B cell (primary cell): ENCODE measurements at regions not wholly inside any gene's neighbourhood (a gene's known extent, or its start where the extent isn't known, plus 50 kb on each side); places are given as distances from the start of the nearest gene placed in this dataset.

Source experiments
- ATAC-seq: fragments of 200-7000 bp; cut with Tn5 transposase; one replicate; pipeline ENCODE4 v1.10.0; 2021; ENCODE audit warnings: low read depth, mild to moderate bottlenecking, moderate number of reproducible peaks, moderate library complexity
- CTCF ChIA-PET: fragments of 350-600 bp; sonication (Branson Sonifier 250); formaldehyde crosslinking; loops from one replicate; lab custom pipeline; 2021; ENCODE audit warnings: antibody characterized with exemption, inconsistent platforms; lab: Charles Lee
- POLR2A ChIA-PET: fragments of 350-600 bp; sonication (Branson Sonifier 250); formaldehyde crosslinking; loops from one replicate; lab custom pipeline; 2021; ENCODE audit warnings: antibody characterized with exemption; lab: Charles Lee
- DNase-seq: peaks from one replicate; pipeline ENCODE4 v3.0.0; 2013
- H2AFZ ChIP-seq: 2 replicates; pipeline ENCODE4 v1.6.1; 2012; ENCODE audit warnings: mild to moderate bottlenecking, low read depth, low read length; ENCODE audit not compliant: insufficient read depth, poor library complexity, severe bottlenecking
- H3K27ac ChIP-seq, 2 donors: 1 replicate in 1 of 2; 2 replicates in 1 of 2; pipeline ENCODE4 v1.5.1; 2012 to 2013; ENCODE audit warnings: low read length in 2 of 2, mild to moderate bottlenecking in 2 of 2, moderate library complexity in 1 of 2
- H3K27me3 ChIP-seq, 4 experiments: fragments of 200-600 bp in 1 of 4; sonication (generic) in 1 of 4; replicated peaks in 1 of 4; 1 replicate in 2 of 4; 2 replicates in 2 of 4; pipeline versions ENCODE4 v1.6.1 to v1.7.0; 2013 to 2016; ENCODE audit warnings: low read length in 3 of 4, mild to moderate bottlenecking in 2 of 4, mixed read lengths in 1 of 4, moderate library complexity in 1 of 4; ENCODE audit not compliant: insufficient read depth in 4 of 4, control insufficient read depth in 3 of 4; ENCODE audit errors: control extremely low read depth in 1 of 4
- H3K36me3 ChIP-seq, 2 experiments: replicated peaks in 1 of 2; 1 replicate in 1 of 2; 2 replicates in 1 of 2; pipeline versions ENCODE4 v1.6.1 to v1.7.1; 2013; ENCODE audit warnings: low read length in 1 of 2; ENCODE audit not compliant: insufficient read depth in 2 of 2, control insufficient read depth in 1 of 2; ENCODE audit errors: control extremely low read depth in 1 of 2, extremely low read depth in 1 of 2
- H3K4me1 ChIP-seq, 2 donors: fragments of 200-600 bp in 1 of 2; sonication (generic) in 1 of 2; 1 replicate in 1 of 2; 2 replicates in 1 of 2; pipeline versions ENCODE4 v1.5.1 to v1.6.1; 2013 to 2017; ENCODE audit warnings: low read length in 2 of 2; ENCODE audit not compliant: control insufficient read depth in 2 of 2, insufficient read depth in 2 of 2
- H3K4me2 ChIP-seq: replicated peaks from 2 replicates; pipeline ENCODE3; 2012; ENCODE audit warnings: mild to moderate bottlenecking, low read depth, low read length; ENCODE audit not compliant: poor library complexity, severe bottlenecking
- H3K4me3 ChIP-seq, 5 experiments: fragments of 200-600 bp in 1 of 5; sonication (generic) in 1 of 5; 1 replicate in 3 of 5; 2 replicates in 2 of 5; pipeline versions ENCODE4 v1.5.1 to v1.7.0; 2011 to 2016; ENCODE audit warnings: low read length in 4 of 5, mild to moderate bottlenecking in 4 of 5, low read depth in 2 of 5, control low read depth in 1 of 5, moderate library complexity in 1 of 5; ENCODE audit not compliant: insufficient read depth in 1 of 5; ENCODE audit errors: control extremely low read depth in 1 of 5, extremely low read depth in 1 of 5
- H3K79me2 ChIP-seq: fragments of 200-600 bp; sonication (generic); one replicate; pipeline ENCODE4 v1.6.0; 2016; ENCODE audit warnings: low read length; ENCODE audit not compliant: control insufficient read depth, insufficient read depth
- H3K9ac ChIP-seq: fragments of 200-600 bp; sonication (generic); 2 replicates; pipeline ENCODE4 v1.6.1; 2017; ENCODE audit warnings: mild to moderate bottlenecking, low read length, moderate library complexity
- H3K9me3 ChIP-seq, 3 donors: one replicate each; pipeline versions ENCODE4 v1.6.1 to v1.7.1; 2013; ENCODE audit warnings: low read length in 2 of 3; ENCODE audit not compliant: control insufficient read depth in 2 of 3, insufficient read depth in 1 of 3; ENCODE audit errors: control extremely low read depth in 1 of 3
- H4K20me1 ChIP-seq: 2 replicates; pipeline ENCODE4 v1.6.0; 2012; ENCODE audit warnings: mild to moderate bottlenecking, low read length; ENCODE audit not compliant: insufficient read depth, control insufficient read depth, poor library complexity, severe bottlenecking
- H3K27ac Mint-ChIP-seq: one replicate; pipeline ENCODE4 v1.8.0; 2021; ENCODE audit warnings: mixed read lengths
- H3K27me3 Mint-ChIP-seq: one replicate; pipeline ENCODE4 v1.8.0; 2021; ENCODE audit warnings: mixed read lengths
- H3K4me1 Mint-ChIP-seq: one replicate; pipeline ENCODE4 v1.8.0; 2021; ENCODE audit warnings: mixed read lengths
- H3K4me3 Mint-ChIP-seq: one replicate; pipeline ENCODE4 v1.8.0; 2021; ENCODE audit warnings: mixed read lengths
- H3K9me3 Mint-ChIP-seq: one replicate; pipeline ENCODE4 v1.8.0; 2022; ENCODE audit warnings: mixed read lengths; ENCODE audit not compliant: insufficient read depth
- CTCF ChIP-seq: fragments of 200-600 bp; IDR thresholded peaks from one replicate; pipeline ENCODE4 v1.8.0; 2022; ENCODE audit warnings: antibody characterized with exemption, mild to moderate bottlenecking
- EZH2 ChIP-seq: IDR thresholded peaks from 2 replicates; pipeline ENCODE4 v1.6.1; 2012; ENCODE audit warnings: borderline replicate concordance, low read depth, mild to moderate bottlenecking, moderate library complexity, low read length; ENCODE audit not compliant: insufficient read depth, poor library complexity, severe bottlenecking
- WGBS: methylation state at CpG from one replicate; pipeline ENCODE4 v1.1.5; 2013; ENCODE audit warnings: missing lambda C conversion rate; ENCODE audit not compliant: insufficient coverage; 5-methylcytosine and 5-hydroxymethylcytosine counted together
- intact Hi-C: fragments of 100-400 bp; cut with micrococcal nuclease; formaldehyde crosslinking; loops from one replicate; pipeline ENCODE4 v1.10.0; 2022

- WGBS = 73% methylated on average over 2 of the region's 6 CpGs
- ChIA-PET POLR2A (no interaction called here), CTCF (no interaction called here)
- Histone ChIP-seq H3K4me2 (no peak overlapping the region), H3K36me3 (no peaks in the 10 kb centered on the region), H3K27ac (no peak overlapping the region), H3K4me3 (no peak overlapping the region), H3K27me3 (no peaks in the 10 kb centered on the region), H3K9ac (no peak overlapping the region), H2AFZ (no peak overlapping the region), H3K4me1 (no peaks in the 10 kb centered on the region), H4K20me1 (no peaks in the 10 kb centered on the region), H3K9me3 (peaks cover 0 to 1% (median 0%) of the 10 kb centered on the region in 3 donors), H3K79me2 (no peaks in the 10 kb centered on the region)
- TF ChIP-seq EZH2 (no peak), CTCF (no peak)
- peaks cover 5% of the 10 kb centered on the region for H3K27me3 Mint-ChIP-seq
- DNase-seq = no peak
- H3K4me3 Mint-ChIP-seq = no peak overlapping the region
- ATAC-seq = no peak
- no peaks in the 10 kb centered on the region for H3K9me3 Mint-ChIP-seq
- no peaks in the 10 kb centered on the region for H3K4me1 Mint-ChIP-seq
- H3K27ac Mint-ChIP-seq = no peak overlapping the region
- intact Hi-C loops = no loop called here
Measured at GRCh38 chr1:60877376-60877775, 205.0 kb upstream of the NFIA start.

- no peak overlapping the region for H2AFZ ChIP-seq
- H3K27ac ChIP-seq = no peak overlapping the region
- no peaks in the 10 kb centered on the region for H3K79me2 ChIP-seq
- no peak overlapping the region for H3K4me3 Mint-ChIP-seq
- CTCF ChIA-PET = no interaction called here
- H3K4me1 ChIP-seq = no peaks in the 10 kb centered on the region
- H3K9me3 Mint-ChIP-seq = no peaks in the 10 kb centered on the region
- ATAC-seq (no peak), DNase-seq (no peak)
- H3K36me3 ChIP-seq = no peaks in the 10 kb centered on the region
- no CpG with 5 or more reads among the region's 1 CpG for WGBS
- H4K20me1 ChIP-seq = no peaks in the 10 kb centered on the region
- TF ChIP-seq EZH2 (no peak), CTCF (no peak)
- intact Hi-C loops = no loop called here
- H3K4me1 Mint-ChIP-seq = no peaks in the 10 kb centered on the region
- H3K27me3 Mint-ChIP-seq = peaks cover 5% of the 10 kb centered on the region
- H3K4me3 ChIP-seq = no peak overlapping the region
- POLR2A ChIA-PET = no interaction called here
- no peak overlapping the region for H3K27ac Mint-ChIP-seq
- H3K4me2 ChIP-seq = no peak overlapping the region
- no peak overlapping the region for H3K9ac ChIP-seq
- H3K27me3 ChIP-seq = no peaks in the 10 kb centered on the region
- H3K9me3 ChIP-seq = peaks cover 0 to 1% (median 0%) of the 10 kb centered on the region in 3 donors
Measured at GRCh38 chr1:60876952-60877351, 205.4 kb upstream of the NFIA start.
